Fibroblast of pulmonary artery (primary cell): ENCODE measurements at regions not wholly inside any gene's neighbourhood (a gene's known extent, or its start where the extent isn't known, plus 50 kb on each side); places are given as distances from the start of the nearest gene placed in this dataset.
A peak's percentile ranks its signal among the peaks of the same experiment; 100 is the strongest.

Source experiments
- DNase-seq: peaks from one replicate; pipeline ENCODE4 v3.0.0-alpha.2; 2010; ENCODE audit warnings: low read depth
- H3K4me3 ChIP-seq: replicated peaks from 2 replicates; pipeline ENCODE4 v1.5.1; 2011; ENCODE audit warnings: low read depth, mild to moderate bottlenecking, control low read depth, low read length, moderate library complexity
- CTCF ChIP-seq: IDR thresholded peaks from 2 replicates; pipeline ENCODE4 v1.5.1; 2011; ENCODE audit warnings: mild to moderate bottlenecking, control low read depth, low read length, inconsistent platforms; ENCODE audit errors: missing control alignments

- H3K4me3 ChIP-seq, result no peak overlapping the region
- no peak for DNase-seq
- TF ChIP-seq CTCF, result no peak
Observed at GRCh38 chr13:80189889-80190597, 150.9 kb downstream of the SPRY2 start.

GRCh38 chr13:80180740-80181355 lies 160.1 kb downstream of the SPRY2 start:
- TF ChIP-seq CTCF, result no peak
- DNase-seq, result no peak
- H3K4me3 ChIP-seq, result no peak overlapping the region

- H3K4me3 ChIP-seq, result no peak overlapping the region
- DNase-seq, result no peak
- TF ChIP-seq CTCF, result no peak
Observed at GRCh38 chr13:80177327-80177726, 163.6 kb downstream of the SPRY2 start.

- no peak overlapping the region for H3K4me3 ChIP-seq
- no peak for TF ChIP-seq CTCF
- no peak for DNase-seq
Observed at GRCh38 chr13:80173224-80173623, 167.7 kb downstream of the SPRY2 start.

GRCh38 chr13:80171096-80171495 lies 169.8 kb downstream of the SPRY2 start:
- DNase-seq, result no peak
- H3K4me3 ChIP-seq, result no peak overlapping the region
- no peak for TF ChIP-seq CTCF

GRCh38 chr13:80168089-80168850 lies 172.7 kb downstream of the SPRY2 start:
- TF ChIP-seq CTCF, result no peak
- no peak overlapping the region for H3K4me3 ChIP-seq
- peak; percentile 35 for DNase-seq
